Activated naive CD4-positive, alpha-beta T cell treated with anti-CD3 and anti-CD28 coated beads for 36 hours (primary cell): ENCODE measurements at regions not wholly inside any gene's neighbourhood (a gene's known extent, or its start where the extent isn't known, plus 50 kb on each side); places are given as distances from the start of the nearest gene placed in this dataset.
"Not testable (repeated sequence)": the region's sequence is repeated elsewhere in the genome, so short reads cannot be mapped to it uniquely, and the experiment has no call there.

Source experiments
- CTCF ChIA-PET: fragments of 350-600 bp; sonication (Branson Sonifier 250); formaldehyde crosslinking; loops from one replicate; lab custom pipeline; 2021; ENCODE audit warnings: antibody characterized with exemption; lab: Charles Lee
- DNase-seq: peaks from one replicate; pipeline ENCODE4 v3.0.0-alpha.2; 2020
- H3K27ac Mint-ChIP-seq: one replicate; pipeline ENCODE4 v1.8.0; 2021; ENCODE audit warnings: mild to moderate bottlenecking, mixed read lengths
- H3K27me3 Mint-ChIP-seq: one replicate; pipeline ENCODE4 v1.8.0; 2021; ENCODE audit warnings: low read depth, mixed read lengths
- H3K36me3 Mint-ChIP-seq: one replicate; pipeline ENCODE4 v1.8.0; 2021; ENCODE audit warnings: low read depth, mixed read lengths
- H3K4me1 Mint-ChIP-seq: one replicate; pipeline ENCODE4 v1.8.0; 2021; ENCODE audit warnings: low read depth, mixed read lengths
- H3K4me3 Mint-ChIP-seq: one replicate; pipeline ENCODE4 v1.8.0; 2021; ENCODE audit warnings: mild to moderate bottlenecking, moderate library complexity, mixed read lengths
- H3K9me3 Mint-ChIP-seq: one replicate; pipeline ENCODE4 v1.8.0; 2021; ENCODE audit warnings: mixed read lengths
- intact Hi-C: fragments of 100-400 bp; cut with micrococcal nuclease; formaldehyde crosslinking; loops from one replicate; pipeline ENCODE4 v1.15.1; 2023

GRCh38 chr11:92008249-92008648, 216.4 kb upstream of the FAT3 start:
- H3K27me3 Mint-ChIP-seq: no peaks in the 10 kb centered on the region
- H3K4me3 Mint-ChIP-seq: no peak overlapping the region
- no peak for DNase-seq
- no peak overlapping the region for H3K27ac Mint-ChIP-seq
- CTCF ChIA-PET: no interaction called here
- H3K9me3 Mint-ChIP-seq: peaks cover 8% of the 10 kb centered on the region
- intact Hi-C loops: no loop called here
- no peaks in the 10 kb centered on the region for H3K36me3 Mint-ChIP-seq
- no peaks in the 10 kb centered on the region for H3K4me1 Mint-ChIP-seq

- Mint-ChIP-seq H3K36me3 (no peaks in the 10 kb centered on the region), H3K4me1 (no peaks in the 10 kb centered on the region), H3K27ac (no peak overlapping the region), H3K4me3 (no peak overlapping the region), H3K27me3 (no peaks in the 10 kb centered on the region), H3K9me3 (peaks cover 2% of the 10 kb centered on the region)
- intact Hi-C loops: no loop called here
- DNase-seq: no peak
- CTCF ChIA-PET: no interaction called here
Observed at GRCh38 chr11:92002568-92002967, 222.1 kb upstream of the FAT3 start.

- CTCF ChIA-PET: no interaction called here
- H3K9me3 Mint-ChIP-seq: peaks cover 2% of the 10 kb centered on the region
- H3K36me3 Mint-ChIP-seq: no peaks in the 10 kb centered on the region
- no peaks in the 10 kb centered on the region for H3K27me3 Mint-ChIP-seq
- intact Hi-C loops: no loop called here
- no peak overlapping the region for H3K27ac Mint-ChIP-seq
- no peak overlapping the region for H3K4me3 Mint-ChIP-seq
- no peaks in the 10 kb centered on the region for H3K4me1 Mint-ChIP-seq
- DNase-seq: no peak
Observed at GRCh38 chr11:91998481-91998880, 226.1 kb upstream of the FAT3 start.

GRCh38 chr11:91997226-91997625, 227.4 kb upstream of the FAT3 start:
- DNase-seq: no peak
- Mint-ChIP-seq H3K27me3 (no peaks in the 10 kb centered on the region), H3K9me3 (no peaks in the 10 kb centered on the region), H3K4me3 (no peak overlapping the region), H3K36me3 (no peaks in the 10 kb centered on the region), H3K27ac (no peak overlapping the region), H3K4me1 (no peaks in the 10 kb centered on the region)
- intact Hi-C loops: no loop called here
- CTCF ChIA-PET: no interaction called here

- intact Hi-C loops: no loop called here
- CTCF ChIA-PET: no interaction called here
- H3K27ac Mint-ChIP-seq: no peak overlapping the region
Observed at GRCh38 chr11:91996526-91996925, 228.1 kb upstream of the FAT3 start.

GRCh38 chr11:91988443-91988842, 236.2 kb upstream of the FAT3 start:
- not testable (repeated sequence) for H3K4me3 Mint-ChIP-seq, DNase-seq

More at GRCh38 chr11:91996526-91996925, 228.1 kb upstream of the FAT3 start:
- no peaks in the 10 kb centered on the region for H3K9me3 Mint-ChIP-seq
- no peak overlapping the region for H3K4me3 Mint-ChIP-seq
- no peak for DNase-seq
- H3K27me3 Mint-ChIP-seq: no peaks in the 10 kb centered on the region
- no peaks in the 10 kb centered on the region for H3K4me1 Mint-ChIP-seq
- H3K36me3 Mint-ChIP-seq: no peaks in the 10 kb centered on the region

GRCh38 chr11:91986218-91986617, 238.4 kb upstream of the FAT3 start:
- Mint-ChIP-seq H3K27ac (no peak overlapping the region), H3K9me3 (peaks cover 13% of the 10 kb centered on the region), H3K27me3 (no peaks in the 10 kb centered on the region), H3K4me3 (no peak overlapping the region), H3K4me1 (no peaks in the 10 kb centered on the region), H3K36me3 (no peaks in the 10 kb centered on the region)
- DNase-seq: no peak
- CTCF ChIA-PET: no interaction called here
- intact Hi-C loops: no loop called here

More at GRCh38 chr11:91988443-91988842, 236.2 kb upstream of the FAT3 start:
- H3K4me1 Mint-ChIP-seq, H3K36me3 Mint-ChIP-seq, H3K9me3 Mint-ChIP-seq, H3K27me3 Mint-ChIP-seq, intact Hi-C loops, H3K27ac Mint-ChIP-seq, CTCF ChIA-PET: not testable (repeated sequence)

- no peak for DNase-seq
- Mint-ChIP-seq H3K9me3 (peaks cover 13% of the 10 kb centered on the region), H3K27me3 (no peaks in the 10 kb centered on the region), H3K27ac (no peak overlapping the region), H3K4me3 (no peak overlapping the region), H3K4me1 (no peaks in the 10 kb centered on the region), H3K36me3 (no peaks in the 10 kb centered on the region)
- CTCF ChIA-PET: no interaction called here
- intact Hi-C loops: no loop called here
Observed at GRCh38 chr11:91984033-91984584, 240.5 kb upstream of the FAT3 start.

- CTCF ChIA-PET: no interaction called here
- Mint-ChIP-seq H3K27ac (no peak overlapping the region), H3K36me3 (no peaks in the 10 kb centered on the region), H3K9me3 (peaks cover 10% of the 10 kb centered on the region), H3K4me1 (no peaks in the 10 kb centered on the region), H3K27me3 (no peaks in the 10 kb centered on the region), H3K4me3 (no peak overlapping the region)
- intact Hi-C loops: no loop called here
- no peak for DNase-seq
Observed at GRCh38 chr11:91981995-91982394, 242.6 kb upstream of the FAT3 start.

GRCh38 chr11:91979775-91980174, 244.8 kb upstream of the FAT3 start:
- Mint-ChIP-seq H3K4me3 (no peak overlapping the region), H3K36me3 (no peaks in the 10 kb centered on the region), H3K27me3 (no peaks in the 10 kb centered on the region), H3K27ac (no peak overlapping the region), H3K4me1 (no peaks in the 10 kb centered on the region), H3K9me3 (peaks cover 6% of the 10 kb centered on the region)
- DNase-seq: no peak
- intact Hi-C loops: no loop called here
- CTCF ChIA-PET: no interaction called here

GRCh38 chr11:91978747-91979146, 245.9 kb upstream of the FAT3 start:
- Mint-ChIP-seq H3K36me3 (no peaks in the 10 kb centered on the region), H3K4me3 (no peak overlapping the region), H3K27ac (no peak overlapping the region), H3K27me3 (no peaks in the 10 kb centered on the region), H3K4me1 (no peaks in the 10 kb centered on the region), H3K9me3 (peaks cover 6% of the 10 kb centered on the region)
- intact Hi-C loops: no loop called here
- no peak for DNase-seq
- CTCF ChIA-PET: no interaction called here

- intact Hi-C loops: no loop called here
- H3K36me3 Mint-ChIP-seq: no peaks in the 10 kb centered on the region
- H3K9me3 Mint-ChIP-seq: peaks cover 7% of the 10 kb centered on the region
- no peaks in the 10 kb centered on the region for H3K27me3 Mint-ChIP-seq
- CTCF ChIA-PET: no interaction called here
- no peak overlapping the region for H3K27ac Mint-ChIP-seq
- no peak for DNase-seq
- no peaks in the 10 kb centered on the region for H3K4me1 Mint-ChIP-seq
- no peak overlapping the region for H3K4me3 Mint-ChIP-seq
Observed at GRCh38 chr11:91972665-91973266, 251.9 kb upstream of the FAT3 start.

GRCh38 chr11:91970624-91971023, 254.0 kb upstream of the FAT3 start:
- Mint-ChIP-seq H3K9me3 (peaks cover 9% of the 10 kb centered on the region), H3K4me3 (no peak overlapping the region), H3K27me3 (no peaks in the 10 kb centered on the region), H3K4me1 (no peaks in the 10 kb centered on the region), H3K36me3 (no peaks in the 10 kb centered on the region), H3K27ac (no peak overlapping the region)
- no peak for DNase-seq
- CTCF ChIA-PET: no interaction called here
- intact Hi-C loops: no loop called here
